Ovary (tissue), 3 donors: ENCODE measurements at regions not wholly inside any gene's neighbourhood (a gene's known extent, or its start where the extent isn't known, plus 50 kb on each side); places are given as distances from the start of the nearest gene placed in this dataset.

Source experiments
- CTCF ChIP-seq, 3 donors: fragments of 450-650 bp in 2 of 3; fragments of 200-600 bp in 1 of 3; IDR thresholded peaks; one replicate each; pipeline versions ENCODE4 v1.5.1 to v1.8.0; 2016 to 2022; ENCODE audit warnings: antibody characterized with exemption in 3 of 3, mild to moderate bottlenecking in 1 of 3
- EP300 ChIP-seq: sonication (generic); formaldehyde crosslinking; IDR thresholded peaks from one replicate; pipeline ENCODE4 v1.6.1; 2017; ENCODE audit warnings: antibody characterized with exemption
- POLR2A ChIP-seq: fragments of 450-650 bp; IDR thresholded peaks from one replicate; pipeline ENCODE4 v1.6.1; 2017; ENCODE audit warnings: antibody characterized with exemption, mild to moderate bottlenecking, moderate library complexity
- donor health status: DM: no; HTN: no; CAD: no.

- TF ChIP-seq EP300 (no peak), CTCF (IDR thresholded peaks at IDR 0.05) (no peak), POLR2A (no peak)
Measured at GRCh38 chr5:35281613-35282012, 51.3 kb upstream of the PRLR start.
